Activated CD4-positive, alpha-beta memory T cell treated with anti-CD3 and anti-CD28 coated beads, Interleukin-2, amount 10 ng/mL, durations not matched to agents 7 days and 5 days (primary cell): ENCODE measurements at regions not wholly inside any gene's neighbourhood (a gene's known extent, or its start where the extent isn't known, plus 50 kb on each side); places are given as distances from the start of the nearest gene placed in this dataset.

Experiments used
- CTCF ChIA-PET: fragments of 350-600 bp; sonication (Branson Sonifier 250); formaldehyde crosslinking; loops from one replicate; lab custom pipeline; 2021; ENCODE audit warnings: antibody characterized with exemption, inconsistent platforms; lab: Charles Lee
- POLR2A ChIA-PET: fragments of 350-600 bp; sonication (Branson Sonifier 250); formaldehyde crosslinking; loops from one replicate; lab custom pipeline; 2021; ENCODE audit warnings: antibody characterized with exemption; lab: Charles Lee
- DNase-seq: peaks from one replicate; pipeline ENCODE4 v3.0.0-alpha.2; 2020
- H3K27ac Mint-ChIP-seq: one replicate; pipeline ENCODE4 v1.8.0; 2021; ENCODE audit warnings: mild to moderate bottlenecking, mixed read lengths
- H3K27me3 Mint-ChIP-seq: one replicate; pipeline ENCODE4 v1.8.0; 2021; ENCODE audit warnings: mixed read lengths
- H3K36me3 Mint-ChIP-seq: one replicate; pipeline ENCODE4 v1.8.0; 2021; ENCODE audit warnings: low read depth, mixed read lengths
- H3K4me1 Mint-ChIP-seq: one replicate; pipeline ENCODE4 v1.8.0; 2021; ENCODE audit warnings: mixed read lengths
- H3K4me3 Mint-ChIP-seq: one replicate; pipeline ENCODE4 v1.8.0; 2021; ENCODE audit warnings: mild to moderate bottlenecking, mixed read lengths
- H3K9me3 Mint-ChIP-seq: one replicate; pipeline ENCODE4 v1.8.0; 2021; ENCODE audit warnings: mixed read lengths

DNA sequence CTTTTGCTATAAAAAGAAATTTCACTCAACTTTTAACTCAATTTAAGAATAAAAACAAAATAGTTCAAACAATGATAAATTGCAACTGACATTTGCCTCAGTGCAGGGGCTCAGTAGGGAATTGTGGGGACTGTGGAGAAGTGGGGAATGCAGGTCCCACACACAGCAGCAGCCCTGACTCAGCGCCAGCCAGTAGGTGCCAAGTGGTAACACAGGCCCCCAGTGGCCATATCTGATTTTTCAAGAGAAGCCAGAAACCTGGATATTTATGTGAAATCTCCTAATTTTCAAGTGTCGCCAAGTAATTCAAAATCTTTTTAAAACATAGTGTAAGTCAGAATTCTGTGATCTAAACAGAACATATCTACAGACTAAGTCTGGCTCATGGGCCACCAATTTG is 186.3 kb downstream of the EN1 start:
- Mint-ChIP-seq H3K36me3 (no peaks in the 10 kb centered on the region), H3K9me3 (no peaks in the 10 kb centered on the region), H3K27me3 (no peaks in the 10 kb centered on the region), H3K4me1 (no peaks in the 10 kb centered on the region), H3K4me3 (no peak overlapping the region), H3K27ac (no peak overlapping the region)
- POLR2A ChIA-PET, result no interaction called here
- CTCF ChIA-PET, result no interaction called here
- DNase-seq, result no peak

DNA sequence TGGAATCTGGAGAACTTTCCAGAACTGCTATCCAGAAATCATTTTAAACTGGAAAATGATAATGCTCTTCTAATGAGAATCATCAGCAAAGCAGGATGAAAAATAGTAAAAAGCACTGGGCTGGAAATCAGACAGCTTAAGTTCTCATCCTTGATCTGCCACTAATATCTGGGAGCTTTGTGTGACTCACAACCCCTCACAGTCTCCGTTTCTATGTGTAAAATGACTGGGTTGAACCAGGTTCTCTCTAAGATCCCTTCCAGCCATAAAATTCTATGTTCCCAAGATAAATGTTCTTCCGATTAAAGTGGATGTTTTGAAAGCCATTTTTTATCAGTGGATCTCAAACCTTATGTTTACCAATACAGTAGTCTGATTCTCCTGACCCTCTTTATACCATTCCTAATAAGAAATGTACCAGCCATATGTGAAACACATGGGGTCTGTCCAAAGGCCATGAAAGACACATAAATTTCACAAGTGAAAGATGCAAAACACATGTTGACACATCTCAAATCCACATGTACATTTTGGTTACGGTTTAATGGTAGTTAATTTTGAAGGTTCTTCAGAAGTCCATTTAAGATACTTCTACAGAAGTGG is 188.8 kb downstream of the EN1 start:
- DNase-seq, result no peak
- no peaks in the 10 kb centered on the region for H3K36me3 Mint-ChIP-seq
- no peak overlapping the region for H3K27ac Mint-ChIP-seq
- H3K4me3 Mint-ChIP-seq, result no peak overlapping the region
- H3K27me3 Mint-ChIP-seq, result no peaks in the 10 kb centered on the region
- POLR2A ChIA-PET, result no interaction called here
- H3K4me1 Mint-ChIP-seq, result no peaks in the 10 kb centered on the region
- H3K9me3 Mint-ChIP-seq, result no peaks in the 10 kb centered on the region
- CTCF ChIA-PET, result no interaction called here

- Mint-ChIP-seq H3K4me3 (no peak overlapping the region), H3K27me3 (no peaks in the 10 kb centered on the region)
Observed at GRCh38 chr2:118657466-118657865, 190.0 kb downstream of the EN1 start.

GRCh38 chr2:118654945-118655344 is 192.5 kb downstream of the EN1 start:
- CTCF ChIA-PET, result no interaction called here
- H3K4me3 Mint-ChIP-seq, result no peak overlapping the region
- DNase-seq, result no peak
- no peaks in the 10 kb centered on the region for H3K4me1 Mint-ChIP-seq
- POLR2A ChIA-PET, result no interaction called here
- no peaks in the 10 kb centered on the region for H3K36me3 Mint-ChIP-seq
- no peaks in the 10 kb centered on the region for H3K9me3 Mint-ChIP-seq
- no peak overlapping the region for H3K27ac Mint-ChIP-seq
- H3K27me3 Mint-ChIP-seq, result no peaks in the 10 kb centered on the region

More at GRCh38 chr2:118657466-118657865, 190.0 kb downstream of the EN1 start:
- Mint-ChIP-seq H3K36me3 (no peaks in the 10 kb centered on the region), H3K4me1 (no peaks in the 10 kb centered on the region), H3K27ac (no peak overlapping the region), H3K9me3 (no peaks in the 10 kb centered on the region)
- POLR2A ChIA-PET, result no interaction called here
- CTCF ChIA-PET, result no interaction called here
- no peak for DNase-seq

- Mint-ChIP-seq H3K36me3 (no peaks in the 10 kb centered on the region), H3K4me3 (no peak overlapping the region), H3K27ac (no peak overlapping the region), H3K9me3 (no peaks in the 10 kb centered on the region), H3K4me1 (no peaks in the 10 kb centered on the region), H3K27me3 (no peaks in the 10 kb centered on the region)
- ChIA-PET CTCF (no interaction called here), POLR2A (no interaction called here)
- DNase-seq, result no peak
Observed at GRCh38 chr2:118650327-118650726, 197.1 kb downstream of the EN1 start.

DNA sequence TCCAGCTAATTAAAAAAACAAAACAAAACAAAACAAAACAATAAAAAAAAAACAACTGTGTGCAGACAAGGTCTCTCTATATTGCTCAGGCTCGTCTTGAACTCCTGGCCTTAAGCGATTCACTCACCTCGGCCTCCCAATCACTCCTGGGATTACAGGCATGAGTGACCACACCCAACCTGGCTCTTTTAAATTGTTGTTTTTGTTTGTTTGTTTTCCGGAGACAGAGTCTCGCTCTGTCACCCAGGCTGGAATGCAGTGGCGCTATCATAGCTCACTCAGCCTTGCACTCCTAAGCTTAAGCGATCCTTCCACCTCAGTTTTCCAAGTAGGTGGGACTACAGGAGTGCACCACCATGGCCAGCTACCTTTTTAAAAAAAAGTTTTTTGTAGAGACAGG is 201.6 kb downstream of the EN1 start:
- no peaks in the 10 kb centered on the region for H3K4me1 Mint-ChIP-seq
- CTCF ChIA-PET, result interaction anchor here (0.6 kb wide), 1 partner anchor 599 kb away, joined by 3 read pairs; no protein-coding TSS in a partner anchor
- no peaks in the 10 kb centered on the region for H3K27me3 Mint-ChIP-seq
- H3K27ac Mint-ChIP-seq, result no peak overlapping the region
- no peak for DNase-seq
- no peaks in the 10 kb centered on the region for H3K9me3 Mint-ChIP-seq
- POLR2A ChIA-PET, result no interaction called here
- no peak overlapping the region for H3K4me3 Mint-ChIP-seq
- H3K36me3 Mint-ChIP-seq, result no peaks in the 10 kb centered on the region

GRCh38 chr2:118644190-118644589 is 203.3 kb downstream of the EN1 start:
- no peaks in the 10 kb centered on the region for H3K27me3 Mint-ChIP-seq
- no peaks in the 10 kb centered on the region for H3K36me3 Mint-ChIP-seq
- CTCF ChIA-PET, result no interaction called here
- no peak overlapping the region for H3K27ac Mint-ChIP-seq
- no peak for DNase-seq
- no peaks in the 10 kb centered on the region for H3K9me3 Mint-ChIP-seq
- H3K4me3 Mint-ChIP-seq, result no peak overlapping the region
- POLR2A ChIA-PET, result no interaction called here
- no peaks in the 10 kb centered on the region for H3K4me1 Mint-ChIP-seq

- CTCF ChIA-PET, result no interaction called here
- POLR2A ChIA-PET, result no interaction called here
- Mint-ChIP-seq H3K36me3 (no peaks in the 10 kb centered on the region), H3K4me3 (no peak overlapping the region), H3K9me3 (no peaks in the 10 kb centered on the region), H3K27ac (no peak overlapping the region), H3K4me1 (no peaks in the 10 kb centered on the region), H3K27me3 (no peaks in the 10 kb centered on the region)
- DNase-seq, result no peak
Observed at GRCh38 chr2:118643294-118643693, 204.2 kb downstream of the EN1 start.

- no peak overlapping the region for H3K27ac Mint-ChIP-seq
- no peak overlapping the region for H3K4me3 Mint-ChIP-seq
- no peaks in the 10 kb centered on the region for H3K27me3 Mint-ChIP-seq
- DNase-seq, result no peak
- H3K9me3 Mint-ChIP-seq, result no peaks in the 10 kb centered on the region
- POLR2A ChIA-PET, result no interaction called here
- CTCF ChIA-PET, result no interaction called here
- no peaks in the 10 kb centered on the region for H3K36me3 Mint-ChIP-seq
- H3K4me1 Mint-ChIP-seq, result no peaks in the 10 kb centered on the region
Observed at GRCh38 chr2:118642501-118642900, 204.9 kb downstream of the EN1 start.

- Mint-ChIP-seq H3K36me3 (no peaks in the 10 kb centered on the region), H3K9me3 (peaks cover 3% of the 10 kb centered on the region), H3K4me1 (no peaks in the 10 kb centered on the region), H3K27ac (no peak overlapping the region), H3K4me3 (no peak overlapping the region), H3K27me3 (no peaks in the 10 kb centered on the region)
- DNase-seq, result no peak
- ChIA-PET CTCF (no interaction called here), POLR2A (no interaction called here)
Observed at GRCh38 chr2:118641711-118642110, 205.7 kb downstream of the EN1 start.

GRCh38 chr2:118639371-118639770 is 208.1 kb downstream of the EN1 start:
- no peak for DNase-seq
- ChIA-PET CTCF (no interaction called here), POLR2A (no interaction called here)
- Mint-ChIP-seq H3K36me3 (no peaks in the 10 kb centered on the region), H3K9me3 (peaks cover 3% of the 10 kb centered on the region), H3K4me1 (no peaks in the 10 kb centered on the region), H3K4me3 (no peak overlapping the region), H3K27me3 (no peaks in the 10 kb centered on the region), H3K27ac (no peak overlapping the region)

DNA sequence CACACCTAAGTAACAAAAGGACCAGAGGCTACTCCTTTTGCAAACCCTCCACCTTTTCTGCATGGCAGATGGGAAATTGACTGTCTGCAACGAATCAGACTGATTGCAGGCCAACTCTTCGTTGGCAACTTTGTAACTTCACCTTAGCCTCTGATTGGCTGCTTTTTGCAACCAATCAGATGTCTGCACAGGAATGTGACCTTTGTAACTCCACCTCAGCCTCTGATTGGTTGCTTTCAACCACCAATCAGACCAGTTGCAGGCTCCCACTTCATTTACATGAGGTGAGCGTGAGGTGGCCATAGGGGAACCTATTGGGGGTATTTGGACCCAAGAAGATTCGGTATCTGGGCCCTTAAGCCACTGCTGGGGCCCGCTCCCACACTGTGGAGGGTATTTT is 209.0 kb downstream of the EN1 start:
- Mint-ChIP-seq H3K27me3 (no peaks in the 10 kb centered on the region), H3K27ac (no peak overlapping the region), H3K36me3 (no peaks in the 10 kb centered on the region), H3K4me3 (no peak overlapping the region), H3K9me3 (peaks cover 3% of the 10 kb centered on the region), H3K4me1 (no peaks in the 10 kb centered on the region)
- no peak for DNase-seq
- POLR2A ChIA-PET, result no interaction called here
- CTCF ChIA-PET, result no interaction called here

- Mint-ChIP-seq H3K4me3 (no peak overlapping the region), H3K27me3 (no peaks in the 10 kb centered on the region), H3K4me1 (no peaks in the 10 kb centered on the region), H3K27ac (no peak overlapping the region), H3K36me3 (no peaks in the 10 kb centered on the region), H3K9me3 (peaks cover 3% of the 10 kb centered on the region)
- ChIA-PET POLR2A (no interaction called here), CTCF (no interaction called here)
- no peak for DNase-seq
Observed at GRCh38 chr2:118635891-118636290, 211.6 kb downstream of the EN1 start.

- H3K27ac Mint-ChIP-seq, result no peak overlapping the region
- H3K27me3 Mint-ChIP-seq, result no peaks in the 10 kb centered on the region
- DNase-seq, result no peak
- no peak overlapping the region for H3K4me3 Mint-ChIP-seq
- no peaks in the 10 kb centered on the region for H3K36me3 Mint-ChIP-seq
- peaks cover 3% of the 10 kb centered on the region for H3K9me3 Mint-ChIP-seq
- H3K4me1 Mint-ChIP-seq, result no peaks in the 10 kb centered on the region
- ChIA-PET CTCF (no interaction called here), POLR2A (no interaction called here)
Observed at GRCh38 chr2:118634876-118635275, 212.6 kb downstream of the EN1 start.
